Fibroblast of the aortic adventitia (primary cell): ENCODE measurements at regions not wholly inside any gene's neighbourhood (a gene's known extent, or its start where the extent isn't known, plus 50 kb on each side); places are given as distances from the start of the nearest gene placed in this dataset.

Experiments
- DNase-seq: peaks from one replicate; pipeline ENCODE4 v3.0.0-alpha.2; 2010; ENCODE audit warnings: low read depth
- H3K4me3 ChIP-seq: 2 replicates; pipeline ENCODE4 v1.5.1; 2011; ENCODE audit warnings: low read depth, mild to moderate bottlenecking, control low read depth, low read length, moderate library complexity
- TF ChIP-seq, protein P1 (sequence below): IDR thresholded peaks from 2 replicates; pipeline ENCODE4 v1.5.1; 2011; ENCODE audit warnings: mild to moderate bottlenecking, low read length, control low read depth, inconsistent platforms; ENCODE audit not compliant: insufficient read depth

GRCh38 chr14:97276573-97276972 is 479.4 kb downstream of the VRK1 start:
- TF ChIP-seq, protein P1, sequence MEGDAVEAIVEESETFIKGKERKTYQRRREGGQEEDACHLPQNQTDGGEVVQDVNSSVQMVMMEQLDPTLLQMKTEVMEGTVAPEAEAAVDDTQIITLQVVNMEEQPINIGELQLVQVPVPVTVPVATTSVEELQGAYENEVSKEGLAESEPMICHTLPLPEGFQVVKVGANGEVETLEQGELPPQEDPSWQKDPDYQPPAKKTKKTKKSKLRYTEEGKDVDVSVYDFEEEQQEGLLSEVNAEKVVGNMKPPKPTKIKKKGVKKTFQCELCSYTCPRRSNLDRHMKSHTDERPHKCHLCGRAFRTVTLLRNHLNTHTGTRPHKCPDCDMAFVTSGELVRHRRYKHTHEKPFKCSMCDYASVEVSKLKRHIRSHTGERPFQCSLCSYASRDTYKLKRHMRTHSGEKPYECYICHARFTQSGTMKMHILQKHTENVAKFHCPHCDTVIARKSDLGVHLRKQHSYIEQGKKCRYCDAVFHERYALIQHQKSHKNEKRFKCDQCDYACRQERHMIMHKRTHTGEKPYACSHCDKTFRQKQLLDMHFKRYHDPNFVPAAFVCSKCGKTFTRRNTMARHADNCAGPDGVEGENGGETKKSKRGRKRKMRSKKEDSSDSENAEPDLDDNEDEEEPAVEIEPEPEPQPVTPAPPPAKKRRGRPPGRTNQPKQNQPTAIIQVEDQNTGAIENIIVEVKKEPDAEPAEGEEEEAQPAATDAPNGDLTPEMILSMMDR = no peak
- DNase-seq = no peak

DNA sequence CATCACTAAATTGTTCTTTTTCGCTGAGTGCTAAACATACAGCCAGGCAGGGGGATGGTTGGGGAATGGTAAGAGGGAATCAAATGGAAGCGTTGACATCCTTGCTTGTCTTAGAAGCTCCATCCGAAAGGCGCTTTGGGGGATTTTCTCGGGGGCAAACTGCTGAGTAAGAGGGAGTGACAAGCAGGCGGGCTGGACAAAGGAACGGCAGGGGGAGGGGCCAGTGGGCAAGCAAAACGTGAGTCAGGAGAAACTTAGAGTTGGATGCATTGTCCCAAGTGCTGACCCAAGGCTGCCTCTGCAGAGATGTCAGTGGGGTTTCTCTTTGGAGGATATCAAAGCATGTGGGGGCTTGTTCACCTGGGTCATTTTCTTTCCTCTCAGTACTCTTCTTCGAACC is 480.5 kb downstream of the VRK1 start:
- H3K4me3 ChIP-seq = no peak overlapping the region
- TF ChIP-seq, protein P1 = no peak
- no peak for DNase-seq

More at GRCh38 chr14:97276573-97276972, 479.4 kb downstream of the VRK1 start:
- no peak overlapping the region for H3K4me3 ChIP-seq

DNA sequence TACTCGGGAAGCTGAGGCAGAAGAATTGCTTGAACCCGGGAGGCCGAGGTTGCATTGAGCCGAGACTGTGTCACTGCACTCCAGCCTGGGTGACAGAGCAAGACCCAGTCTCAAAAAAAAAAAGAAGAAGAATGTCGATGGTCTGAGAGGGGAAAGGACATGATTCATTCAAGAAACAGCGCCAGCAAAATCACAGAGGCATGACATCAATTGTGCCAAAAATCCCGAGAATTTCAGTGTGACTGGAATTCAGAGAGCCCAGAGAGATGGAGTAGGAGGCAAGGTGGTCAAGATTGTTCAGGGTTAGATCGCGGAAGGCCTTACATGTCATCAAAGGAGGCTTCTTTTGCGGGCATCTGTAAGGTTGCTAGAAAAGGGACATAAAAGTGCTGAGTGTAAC is 483.3 kb downstream of the VRK1 start:
- no peak for DNase-seq
- no peak overlapping the region for H3K4me3 ChIP-seq
- TF ChIP-seq, protein P1 = no peak

- H3K4me3 ChIP-seq = no peak overlapping the region
- no peak for DNase-seq
- TF ChIP-seq, protein P1 = no peak
These were observed 484.6 kb downstream of the VRK1 start for GRCh38 chr14:97281741-97282140.

GRCh38 chr14:97282210-97283004 is 485.2 kb downstream of the VRK1 start:
- TF ChIP-seq, protein P1 = no peak
- no peak for DNase-seq
- no peak overlapping the region for H3K4me3 ChIP-seq

- TF ChIP-seq, protein P1 = no peak
- no peak overlapping the region for H3K4me3 ChIP-seq
- DNase-seq = no peak
These were observed 485.8 kb downstream of the VRK1 start for GRCh38 chr14:97283005-97283403.
